Hematopoietic multipotent progenitor cell (in vitro differentiated cells): ENCODE measurements at regions not wholly inside any gene's neighbourhood (a gene's known extent, or its start where the extent isn't known, plus 50 kb on each side); places are given as distances from the start of the nearest gene placed in this dataset.
"Not testable (repeated sequence)": the region's sequence is repeated elsewhere in the genome, so short reads cannot be mapped to it uniquely, and the experiment has no call there.

Experiments
- DNase-seq, 3 donors: peaks; one replicate each; pipeline ENCODE4 v3.0.0-alpha.2; 2011 to 2015; ENCODE audit warnings: low read depth in 2 of 3, low spot score in 2 of 3

GRCh38 chrX:82727436-82727835 lies 780.7 kb upstream of the POU3F4 start:
- DNase-seq, result not testable (repeated sequence)

GRCh38 chrX:82732861-82733260 lies 775.2 kb upstream of the POU3F4 start:
- no peak for DNase-seq

GRCh38 chrX:82734140-82734539 lies 774.0 kb upstream of the POU3F4 start:
- no peak for DNase-seq

GRCh38 chrX:82738313-82738712 lies 769.8 kb upstream of the POU3F4 start:
- DNase-seq, result not testable (repeated sequence)

- DNase-seq, result no peak
Measured at GRCh38 chrX:82742351-82742750, 765.7 kb upstream of the POU3F4 start.

- not testable (repeated sequence) for DNase-seq
Measured at GRCh38 chrX:82745725-82746124, 762.4 kb upstream of the POU3F4 start.

- DNase-seq, result no peak
Measured at GRCh38 chrX:82748906-82749505, 759.1 kb upstream of the POU3F4 start.

- DNase-seq, result no peak
Measured at GRCh38 chrX:82756272-82756671, 751.8 kb upstream of the POU3F4 start.

GRCh38 chrX:82757614-82758013 lies 750.5 kb upstream of the POU3F4 start:
- DNase-seq, result no peak

- DNase-seq, result no peak
Measured at GRCh38 chrX:82764521-82764920, 743.6 kb upstream of the POU3F4 start.

- DNase-seq, result no peak
Measured at GRCh38 chrX:82765811-82766210, 742.3 kb upstream of the POU3F4 start.

GRCh38 chrX:82775426-82775825 lies 732.7 kb upstream of the POU3F4 start:
- DNase-seq, result no peak

- no peak for DNase-seq
Measured at GRCh38 chrX:82782014-82782413, 726.1 kb upstream of the POU3F4 start.

- DNase-seq, result not testable (repeated sequence)
Measured at GRCh38 chrX:82812902-82813301, 695.2 kb upstream of the POU3F4 start.

GRCh38 chrX:82813671-82814078 lies 694.4 kb upstream of the POU3F4 start:
- no peak for DNase-seq

GRCh38 chrX:82816001-82816400 lies 692.1 kb upstream of the POU3F4 start:
- no peak for DNase-seq

- DNase-seq, result no peak
Measured at GRCh38 chrX:82816562-82816961, 691.5 kb upstream of the POU3F4 start.

- DNase-seq, result no peak
Measured at GRCh38 chrX:82842286-82842685, 665.8 kb upstream of the POU3F4 start.

GRCh38 chrX:82848111-82848510 lies 660.0 kb upstream of the POU3F4 start:
- no peak for DNase-seq
